Nucleus accumbens (tissue), 56 donors: ENCODE measurements at regions not wholly inside any gene's neighbourhood (a gene's known extent, or its start where the extent isn't known, plus 50 kb on each side); places are given as distances from the start of the nearest gene placed in this dataset.

Experiments
- DNase-seq, 56 donors: peaks; one replicate each; lab custom pipeline; 2025; lab: John Stamatoyannopoulos, UW

GRCh38 chr1:181142096-181142958 is 53.8 kb downstream of the IER5 start:
- DNase-seq, result peak in 55 of 56 donors; percentile 28 to 96 (median 85)

GRCh38 chr1:181143102-181143859 is 54.8 kb downstream of the IER5 start:
- no peak for DNase-seq

GRCh38 chr1:181144238-181144637 is 55.7 kb downstream of the IER5 start:
- DNase-seq, result no peak

- DNase-seq, result no peak
These were observed 60.1 kb downstream of the IER5 start for GRCh38 chr1:181148636-181149035.

GRCh38 chr1:181149326-181150125 is 61.0 kb downstream of the IER5 start:
- no peak for DNase-seq

- DNase-seq, result no peak
These were observed 61.8 kb downstream of the IER5 start for GRCh38 chr1:181150273-181150672.

- no peak for DNase-seq
These were observed 62.3 kb downstream of the IER5 start for GRCh38 chr1:181150842-181151241.

- DNase-seq, result no peak
These were observed 63.2 kb downstream of the IER5 start for GRCh38 chr1:181151378-181152326.

GRCh38 chr1:181152892-181153633 is 64.6 kb downstream of the IER5 start:
- peak in 15 of 56 donors; percentile 11 to 46 (median 26) for DNase-seq

- DNase-seq, result no peak
These were observed 65.1 kb downstream of the IER5 start for GRCh38 chr1:181153634-181153961.

- no peak for DNase-seq
These were observed 66.8 kb downstream of the IER5 start for GRCh38 chr1:181155339-181155738.

GRCh38 chr1:181159451-181160140 is 71.1 kb downstream of the IER5 start:
- no peak for DNase-seq

- DNase-seq, result no peak
These were observed 71.8 kb downstream of the IER5 start for GRCh38 chr1:181160322-181160721.

- no peak for DNase-seq
These were observed 72.7 kb downstream of the IER5 start for GRCh38 chr1:181160998-181161870.

GRCh38 chr1:181163662-181164061 is 75.2 kb downstream of the IER5 start:
- DNase-seq, result no peak

GRCh38 chr1:181166377-181167196 is 78.1 kb downstream of the IER5 start:
- DNase-seq, result peak in 39 of 56 donors; percentile 6 to 84 (median 43)
